Iris pigment epithelial cell (primary cell): ENCODE measurements at regions not wholly inside any gene's neighbourhood (a gene's known extent, or its start where the extent isn't known, plus 50 kb on each side); places are given as distances from the start of the nearest gene placed in this dataset.
"Not testable (repeated sequence)": the region's sequence is repeated elsewhere in the genome, so short reads cannot be mapped to it uniquely, and the experiment has no call there.

Experiments used
- DNase-seq: peaks from one replicate; pipeline ENCODE4 v3.0.0-alpha.2; 2011; ENCODE audit warnings: low read depth

DNA sequence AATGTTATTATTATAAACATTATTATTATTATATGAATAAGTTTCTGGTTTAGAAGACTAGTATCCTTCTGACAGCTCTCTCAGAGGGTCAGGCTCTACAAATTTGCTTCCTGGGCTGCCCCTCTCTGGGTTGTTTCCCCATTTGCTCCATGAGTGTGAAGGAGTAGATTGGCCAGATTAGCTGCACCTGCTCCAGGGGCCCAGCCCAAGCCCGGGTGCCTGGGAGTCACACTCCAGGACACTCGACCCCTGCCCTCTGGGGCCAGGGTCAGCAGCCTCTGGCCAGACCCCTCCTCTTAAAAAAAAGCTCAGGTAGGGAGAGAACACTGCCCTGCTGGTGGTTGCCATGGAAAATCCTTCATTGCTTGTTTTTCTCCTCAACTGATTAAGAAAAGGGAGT lies 169.0 kb upstream of the FOXD4L5 start:
- DNase-seq: not testable (repeated sequence)

- not testable (repeated sequence) for DNase-seq
These were observed 165.0 kb upstream of the FOXD4L5 start for GRCh38 chr9:65449886-65450610.

DNA sequence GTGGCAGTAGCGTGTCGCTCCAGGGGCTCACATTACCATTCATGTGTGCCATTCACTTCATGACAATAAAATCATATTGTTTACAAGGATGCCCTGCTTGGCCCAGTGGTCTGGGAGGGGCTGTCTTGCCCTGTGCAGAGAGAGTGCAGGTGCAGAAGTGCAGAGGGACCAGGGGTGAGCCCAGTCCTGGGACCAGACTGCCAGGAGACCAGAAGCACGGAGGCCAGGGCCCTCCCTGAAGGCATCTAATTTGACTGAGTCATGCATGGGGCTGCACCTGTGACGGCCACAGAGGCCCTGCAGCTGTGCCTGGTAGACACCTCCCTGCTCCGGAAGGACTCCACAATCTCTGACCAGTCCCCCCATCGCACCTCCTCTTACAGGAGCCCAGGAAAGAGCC lies 164.4 kb upstream of the FOXD4L5 start:
- no peak for DNase-seq

GRCh38 chr9:65447146-65447545 lies 162.1 kb upstream of the FOXD4L5 start:
- DNase-seq: not testable (repeated sequence)

- DNase-seq: not testable (repeated sequence)
These were observed 161.0 kb upstream of the FOXD4L5 start for GRCh38 chr9:65445991-65446390.

GRCh38 chr9:65444943-65445342 lies 159.9 kb upstream of the FOXD4L5 start:
- no peak for DNase-seq

DNA sequence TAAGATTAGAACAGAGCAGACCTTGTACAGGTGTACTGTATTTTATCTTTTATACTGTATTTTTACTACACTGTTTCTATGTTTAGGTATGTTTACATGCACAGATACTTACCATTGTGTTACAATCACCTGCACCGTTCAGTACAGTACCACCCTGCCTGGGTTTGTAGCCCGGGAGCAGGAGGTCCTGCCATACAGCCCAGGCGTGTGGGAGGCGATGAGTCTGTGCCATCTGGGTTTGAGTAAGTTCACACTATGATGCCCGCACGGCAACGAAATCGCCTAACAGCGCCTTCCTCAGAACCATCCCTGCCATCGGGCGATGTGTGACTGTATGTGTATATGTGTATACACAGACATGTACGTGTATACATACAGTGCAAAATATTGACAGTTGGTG lies 157.1 kb upstream of the FOXD4L5 start:
- not testable (repeated sequence) for DNase-seq

DNA sequence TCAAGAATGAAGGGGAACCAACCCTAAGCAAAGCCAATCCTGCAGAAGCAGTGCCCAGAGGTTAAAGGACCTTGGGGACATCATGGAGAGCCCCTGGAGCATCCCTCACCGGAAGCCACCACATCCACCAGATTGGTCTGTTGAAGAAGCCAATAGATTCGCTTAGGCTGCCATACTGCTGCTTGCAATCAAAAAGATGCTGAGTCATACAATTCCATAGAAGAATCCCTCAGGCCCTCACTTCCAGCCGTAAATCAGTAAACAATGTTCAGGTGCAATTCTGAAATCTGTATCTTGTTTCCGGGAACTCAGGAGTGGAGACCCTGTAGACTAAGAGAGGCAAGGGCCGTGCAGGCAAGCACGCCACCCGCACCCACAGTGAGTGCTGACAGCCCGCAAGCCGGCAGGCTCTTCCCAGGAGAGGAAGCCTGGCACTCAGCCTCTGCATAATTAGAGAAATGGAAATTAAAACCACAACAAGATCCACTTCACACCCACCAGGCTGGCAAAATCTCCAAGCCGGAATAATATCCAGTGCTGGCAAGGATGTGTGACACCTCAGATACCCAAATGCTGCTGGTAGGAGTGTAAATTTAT lies 156.4 kb upstream of the FOXD4L5 start:
- DNase-seq: not testable (repeated sequence)

GRCh38 chr9:65437724-65438123 lies 152.7 kb upstream of the FOXD4L5 start:
- DNase-seq: no peak

DNA sequence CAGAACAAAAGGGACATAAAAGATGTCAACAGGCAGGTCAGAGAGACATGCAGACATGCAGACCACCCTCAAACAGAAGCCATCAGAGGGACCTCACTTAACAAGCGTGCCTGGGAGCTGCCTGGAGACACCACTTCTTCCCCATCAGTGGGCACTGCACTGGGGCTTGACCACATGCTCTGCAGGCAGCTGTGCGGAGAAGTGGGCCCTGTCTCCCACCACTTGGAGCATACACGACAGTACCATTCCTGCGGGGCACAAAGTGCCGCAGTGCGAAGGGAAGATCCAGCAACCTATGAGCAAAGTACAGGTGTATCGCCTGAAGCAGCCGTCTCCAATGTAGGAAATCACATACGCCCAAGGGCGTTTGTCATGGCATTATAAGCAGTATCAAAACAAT lies 150.5 kb upstream of the FOXD4L5 start:
- no peak for DNase-seq

DNA sequence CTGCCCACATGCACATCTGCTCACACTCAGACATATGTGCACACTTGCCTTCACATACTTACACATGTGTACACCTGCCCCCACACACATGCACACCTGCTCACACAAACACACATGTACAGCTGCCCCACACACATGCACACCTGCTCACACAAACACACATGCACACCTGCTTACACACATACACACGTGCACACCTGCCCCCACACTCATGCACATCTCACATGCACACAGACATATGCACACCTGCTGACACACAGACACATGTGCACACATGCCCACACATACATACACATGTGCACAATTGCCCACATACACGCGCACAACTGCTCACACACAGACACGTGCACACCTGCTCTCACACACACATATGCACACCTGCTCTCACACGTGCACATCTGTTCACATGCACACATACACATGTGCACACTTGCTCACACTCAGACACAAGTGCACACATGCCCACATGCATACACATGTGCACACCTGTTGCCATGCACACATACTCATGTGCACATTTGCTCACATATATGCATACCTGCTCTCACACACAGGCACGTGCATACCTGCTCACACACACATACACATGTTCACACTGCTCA lies 147.8 kb upstream of the FOXD4L5 start:
- DNase-seq: no peak

DNA sequence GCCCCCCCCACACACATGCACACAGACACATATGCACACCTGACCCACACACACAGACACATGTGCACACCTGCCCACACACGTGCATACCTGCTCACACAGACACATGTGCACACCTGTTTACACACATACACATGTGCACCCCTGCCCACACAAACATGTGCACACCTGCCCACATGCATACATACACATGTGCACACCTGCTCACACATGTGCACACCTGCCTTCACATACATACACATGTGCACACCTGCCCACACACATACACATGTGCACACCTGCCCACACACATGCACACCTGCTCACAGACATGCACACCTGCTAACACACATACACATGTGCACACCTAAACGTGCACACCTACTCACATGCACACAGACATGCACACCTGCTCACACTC lies 147.0 kb upstream of the FOXD4L5 start:
- DNase-seq: no peak

- DNase-seq: no peak
These were observed 145.2 kb upstream of the FOXD4L5 start for GRCh38 chr9:65430221-65430620.

- DNase-seq: not testable (repeated sequence)
These were observed 142.4 kb upstream of the FOXD4L5 start for GRCh38 chr9:65427361-65427760.

- DNase-seq: not testable (repeated sequence)
These were observed 141.8 kb upstream of the FOXD4L5 start for GRCh38 chr9:65426813-65427212.

GRCh38 chr9:65426231-65426630 lies 141.2 kb upstream of the FOXD4L5 start:
- no peak for DNase-seq

DNA sequence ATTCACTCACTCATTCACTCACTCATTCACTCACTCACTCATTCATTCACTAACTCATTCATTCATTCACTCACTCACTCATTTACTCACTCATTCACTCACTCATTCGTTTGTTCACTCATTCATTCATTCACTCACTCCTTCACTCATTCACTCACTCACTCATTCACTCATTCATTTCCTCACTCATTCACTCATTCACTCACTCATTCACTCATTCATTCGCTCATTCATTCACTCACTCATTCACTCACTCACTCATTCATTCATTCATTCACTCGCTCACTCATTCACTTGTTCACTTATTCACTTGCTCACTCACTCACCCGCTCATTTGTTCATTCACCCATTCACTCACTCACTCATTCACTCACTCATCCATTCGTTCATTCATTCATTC lies 140.2 kb upstream of the FOXD4L5 start:
- DNase-seq: not testable (repeated sequence)

GRCh38 chr9:65424437-65424984 lies 139.5 kb upstream of the FOXD4L5 start:
- not testable (repeated sequence) for DNase-seq

- DNase-seq: not testable (repeated sequence)
These were observed 138.9 kb upstream of the FOXD4L5 start for GRCh38 chr9:65423691-65424436.

DNA sequence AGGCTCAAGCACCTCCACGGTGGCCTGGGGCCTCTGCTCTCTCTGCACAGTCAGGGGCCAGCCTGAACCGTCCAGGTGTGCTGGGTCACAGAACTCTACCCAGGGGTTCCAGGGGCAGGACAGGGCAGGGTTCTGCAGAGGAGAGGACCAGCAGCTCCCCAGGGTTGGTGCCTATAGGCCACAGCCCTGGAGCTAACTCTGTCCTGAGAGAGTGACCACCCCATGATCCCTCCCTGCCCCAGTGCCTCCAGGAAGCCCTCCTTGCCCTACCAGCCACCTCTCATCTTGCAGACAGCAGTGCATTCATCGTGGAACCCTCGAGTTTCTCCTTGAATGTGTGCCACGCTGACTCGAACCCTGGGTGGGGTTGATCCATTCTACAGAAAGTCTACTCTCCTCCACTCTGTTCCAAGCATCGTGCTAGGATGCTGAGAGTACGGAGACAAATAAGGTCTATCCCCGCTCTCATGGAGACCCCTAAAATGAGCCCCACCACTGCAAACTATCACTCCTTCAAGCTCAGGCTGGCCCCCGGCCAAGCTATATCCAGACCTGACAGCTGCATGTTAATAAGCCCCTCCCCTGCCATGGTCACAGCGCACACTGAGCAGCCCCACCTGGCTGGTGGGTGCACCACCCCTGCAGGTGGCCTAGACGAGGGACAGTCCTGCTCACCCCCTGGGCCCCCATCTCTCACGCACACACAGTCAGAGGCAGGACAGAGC lies 138.1 kb upstream of the FOXD4L5 start:
- not testable (repeated sequence) for DNase-seq

DNA sequence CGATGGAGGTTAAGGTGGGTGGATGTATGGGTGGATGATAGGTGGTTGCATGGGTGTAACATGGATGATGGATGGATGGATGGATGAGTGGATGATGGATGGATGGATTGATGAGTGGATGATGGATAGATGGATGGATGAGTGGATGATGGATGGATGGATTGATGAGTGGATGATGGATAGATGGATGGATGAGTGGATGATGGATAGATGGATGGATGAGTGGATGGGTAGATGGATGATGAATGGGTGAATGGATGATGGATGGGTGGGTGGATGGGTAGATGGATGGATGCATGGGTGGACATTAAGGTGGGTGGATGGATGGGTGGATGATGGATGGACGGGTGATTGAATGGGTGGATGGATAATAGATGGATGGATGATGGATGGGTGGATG lies 136.5 kb upstream of the FOXD4L5 start:
- not testable (repeated sequence) for DNase-seq

DNA sequence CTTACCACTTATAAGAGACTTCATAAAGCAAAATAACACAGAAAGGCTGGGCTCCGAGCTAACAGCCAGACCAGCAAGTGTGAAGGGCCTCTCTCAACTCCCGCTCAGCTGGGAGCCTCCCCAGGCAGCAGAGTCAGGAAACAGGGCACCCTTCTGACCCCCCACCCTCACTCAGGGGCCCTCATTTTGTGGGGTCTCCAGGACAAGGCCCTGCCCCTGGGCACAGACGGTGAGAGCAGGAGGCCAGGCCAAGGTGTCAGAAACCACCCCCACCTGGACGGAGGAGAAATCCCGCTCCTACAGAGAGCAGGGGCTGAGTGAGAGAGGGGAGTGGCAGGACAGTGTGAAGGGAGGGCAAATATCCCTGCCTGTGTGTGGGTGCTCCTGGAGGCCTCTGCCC lies 135.8 kb upstream of the FOXD4L5 start:
- no peak for DNase-seq
